ENCODE measurements at regions not wholly inside any gene's neighbourhood (a gene's known extent, or its start where the extent isn't known, plus 50 kb on each side); places are given as distances from the start of the nearest gene placed in this dataset.

DNA sequence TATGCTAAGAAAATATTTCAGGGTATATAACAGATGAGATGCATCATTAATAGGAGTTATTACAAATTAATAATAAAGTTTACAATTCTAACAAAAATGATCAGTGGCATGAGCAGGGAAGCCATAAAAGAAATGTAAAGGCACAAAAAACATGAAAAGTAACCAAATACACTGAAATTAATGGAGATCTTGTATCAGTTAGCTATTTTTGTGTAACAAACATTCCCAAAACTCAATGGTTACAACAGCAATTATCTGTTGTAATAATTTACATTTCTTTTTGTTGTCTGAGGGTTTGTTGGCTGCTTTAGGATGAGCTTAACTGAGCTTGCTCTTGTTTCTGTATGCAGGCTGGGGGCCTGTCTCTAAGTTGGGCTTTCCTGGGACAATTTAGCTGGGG, 104.3 kb upstream of the AHI1 start:
- TF ChIP-seq, protein P1, sequence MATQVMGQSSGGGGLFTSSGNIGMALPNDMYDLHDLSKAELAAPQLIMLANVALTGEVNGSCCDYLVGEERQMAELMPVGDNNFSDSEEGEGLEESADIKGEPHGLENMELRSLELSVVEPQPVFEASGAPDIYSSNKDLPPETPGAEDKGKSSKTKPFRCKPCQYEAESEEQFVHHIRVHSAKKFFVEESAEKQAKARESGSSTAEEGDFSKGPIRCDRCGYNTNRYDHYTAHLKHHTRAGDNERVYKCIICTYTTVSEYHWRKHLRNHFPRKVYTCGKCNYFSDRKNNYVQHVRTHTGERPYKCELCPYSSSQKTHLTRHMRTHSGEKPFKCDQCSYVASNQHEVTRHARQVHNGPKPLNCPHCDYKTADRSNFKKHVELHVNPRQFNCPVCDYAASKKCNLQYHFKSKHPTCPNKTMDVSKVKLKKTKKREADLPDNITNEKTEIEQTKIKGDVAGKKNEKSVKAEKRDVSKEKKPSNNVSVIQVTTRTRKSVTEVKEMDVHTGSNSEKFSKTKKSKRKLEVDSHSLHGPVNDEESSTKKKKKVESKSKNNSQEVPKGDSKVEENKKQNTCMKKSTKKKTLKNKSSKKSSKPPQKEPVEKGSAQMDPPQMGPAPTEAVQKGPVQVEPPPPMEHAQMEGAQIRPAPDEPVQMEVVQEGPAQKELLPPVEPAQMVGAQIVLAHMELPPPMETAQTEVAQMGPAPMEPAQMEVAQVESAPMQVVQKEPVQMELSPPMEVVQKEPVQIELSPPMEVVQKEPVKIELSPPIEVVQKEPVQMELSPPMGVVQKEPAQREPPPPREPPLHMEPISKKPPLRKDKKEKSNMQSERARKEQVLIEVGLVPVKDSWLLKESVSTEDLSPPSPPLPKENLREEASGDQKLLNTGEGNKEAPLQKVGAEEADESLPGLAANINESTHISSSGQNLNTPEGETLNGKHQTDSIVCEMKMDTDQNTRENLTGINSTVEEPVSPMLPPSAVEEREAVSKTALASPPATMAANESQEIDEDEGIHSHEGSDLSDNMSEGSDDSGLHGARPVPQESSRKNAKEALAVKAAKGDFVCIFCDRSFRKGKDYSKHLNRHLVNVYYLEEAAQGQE (IDR thresholded peaks at IDR 0.05; ENCODE audit: unreplicated experiment): no peak
- TF ChIP-seq, protein P2, sequence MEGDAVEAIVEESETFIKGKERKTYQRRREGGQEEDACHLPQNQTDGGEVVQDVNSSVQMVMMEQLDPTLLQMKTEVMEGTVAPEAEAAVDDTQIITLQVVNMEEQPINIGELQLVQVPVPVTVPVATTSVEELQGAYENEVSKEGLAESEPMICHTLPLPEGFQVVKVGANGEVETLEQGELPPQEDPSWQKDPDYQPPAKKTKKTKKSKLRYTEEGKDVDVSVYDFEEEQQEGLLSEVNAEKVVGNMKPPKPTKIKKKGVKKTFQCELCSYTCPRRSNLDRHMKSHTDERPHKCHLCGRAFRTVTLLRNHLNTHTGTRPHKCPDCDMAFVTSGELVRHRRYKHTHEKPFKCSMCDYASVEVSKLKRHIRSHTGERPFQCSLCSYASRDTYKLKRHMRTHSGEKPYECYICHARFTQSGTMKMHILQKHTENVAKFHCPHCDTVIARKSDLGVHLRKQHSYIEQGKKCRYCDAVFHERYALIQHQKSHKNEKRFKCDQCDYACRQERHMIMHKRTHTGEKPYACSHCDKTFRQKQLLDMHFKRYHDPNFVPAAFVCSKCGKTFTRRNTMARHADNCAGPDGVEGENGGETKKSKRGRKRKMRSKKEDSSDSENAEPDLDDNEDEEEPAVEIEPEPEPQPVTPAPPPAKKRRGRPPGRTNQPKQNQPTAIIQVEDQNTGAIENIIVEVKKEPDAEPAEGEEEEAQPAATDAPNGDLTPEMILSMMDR (conservative IDR thresholded peaks at IDR 0.05; ENCODE audit: low read depth in 2 of 2): no peak
- TF ChIP-seq EZH2 (IDR thresholded peaks at IDR 0.05; ENCODE audit: low read depth, unreplicated experiment): no peak

Measured in GM23338 (cell line).